Spleen (tissue), 7 donors: ENCODE measurements at regions not wholly inside any gene's neighbourhood (a gene's known extent, or its start where the extent isn't known, plus 50 kb on each side); places are given as distances from the start of the nearest gene placed in this dataset.

Experiments
- POLR2A ChIP-seq, 3 donors: fragments of 450-650 bp; IDR thresholded peaks; one replicate each; pipeline ENCODE4 v1.5.1; 2017; ENCODE audit warnings: antibody characterized with exemption in 3 of 3, mild to moderate bottlenecking in 1 of 3
- TF ChIP-seq, protein P1 (sequence below), 11 experiments: fragments of 200-600 bp in 7 of 11; fragments of 450-650 bp in 4 of 11; sonication (generic) in 4 of 11; IDR thresholded peaks in 8 of 11; conservative IDR thresholded peaks in 3 of 11; 1 replicate in 7 of 11; 2 replicates in 4 of 11; pipeline versions ENCODE4 v1.4.0 to v1.8.0; 2016 to 2021; ENCODE audit warnings: antibody characterized with exemption in 11 of 11, inconsistent platforms in 4 of 11, mild to moderate bottlenecking in 1 of 11
- donor health status: DM: no; HTN: no; CAD: no; lungs with moderate emphysema.
- donor health status: DM: no; HTN: no; CAD: no.
- donor health status: DM: no; HTN: no; CAD: no.

DNA sequence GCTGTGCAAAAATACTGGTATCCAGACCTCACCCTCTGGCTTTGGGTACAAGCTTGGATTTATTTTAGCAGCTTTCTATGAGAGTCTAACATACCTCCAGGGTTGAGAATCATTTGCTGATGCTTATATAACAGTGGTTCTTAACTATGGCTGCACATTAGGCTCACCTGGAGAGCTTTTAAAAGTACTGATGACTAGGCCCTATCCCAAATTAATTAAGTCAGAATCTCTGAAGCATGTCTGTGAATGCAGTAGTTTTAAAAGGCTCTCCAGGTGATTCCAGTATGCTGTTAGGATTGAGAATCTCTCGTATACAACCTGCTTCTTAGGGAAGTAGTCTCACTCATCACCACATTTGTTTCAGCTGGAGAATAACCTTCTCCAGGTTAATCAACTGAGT lies 99.2 kb downstream of the PDHA2 start:
- TF ChIP-seq, protein P1, sequence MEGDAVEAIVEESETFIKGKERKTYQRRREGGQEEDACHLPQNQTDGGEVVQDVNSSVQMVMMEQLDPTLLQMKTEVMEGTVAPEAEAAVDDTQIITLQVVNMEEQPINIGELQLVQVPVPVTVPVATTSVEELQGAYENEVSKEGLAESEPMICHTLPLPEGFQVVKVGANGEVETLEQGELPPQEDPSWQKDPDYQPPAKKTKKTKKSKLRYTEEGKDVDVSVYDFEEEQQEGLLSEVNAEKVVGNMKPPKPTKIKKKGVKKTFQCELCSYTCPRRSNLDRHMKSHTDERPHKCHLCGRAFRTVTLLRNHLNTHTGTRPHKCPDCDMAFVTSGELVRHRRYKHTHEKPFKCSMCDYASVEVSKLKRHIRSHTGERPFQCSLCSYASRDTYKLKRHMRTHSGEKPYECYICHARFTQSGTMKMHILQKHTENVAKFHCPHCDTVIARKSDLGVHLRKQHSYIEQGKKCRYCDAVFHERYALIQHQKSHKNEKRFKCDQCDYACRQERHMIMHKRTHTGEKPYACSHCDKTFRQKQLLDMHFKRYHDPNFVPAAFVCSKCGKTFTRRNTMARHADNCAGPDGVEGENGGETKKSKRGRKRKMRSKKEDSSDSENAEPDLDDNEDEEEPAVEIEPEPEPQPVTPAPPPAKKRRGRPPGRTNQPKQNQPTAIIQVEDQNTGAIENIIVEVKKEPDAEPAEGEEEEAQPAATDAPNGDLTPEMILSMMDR (IDR thresholded peaks at IDR 0.05 in 8 of 11, conservative IDR thresholded peaks at IDR 0.05 in 3 of 11), result no peak
- TF ChIP-seq POLR2A (IDR thresholded peaks at IDR 0.05), result no peak
